ENCODE measurements at regions not wholly inside any gene's neighbourhood (a gene's known extent, or its start where the extent isn't known, plus 50 kb on each side); places are given as distances from the start of the nearest gene placed in this dataset.

DNA sequence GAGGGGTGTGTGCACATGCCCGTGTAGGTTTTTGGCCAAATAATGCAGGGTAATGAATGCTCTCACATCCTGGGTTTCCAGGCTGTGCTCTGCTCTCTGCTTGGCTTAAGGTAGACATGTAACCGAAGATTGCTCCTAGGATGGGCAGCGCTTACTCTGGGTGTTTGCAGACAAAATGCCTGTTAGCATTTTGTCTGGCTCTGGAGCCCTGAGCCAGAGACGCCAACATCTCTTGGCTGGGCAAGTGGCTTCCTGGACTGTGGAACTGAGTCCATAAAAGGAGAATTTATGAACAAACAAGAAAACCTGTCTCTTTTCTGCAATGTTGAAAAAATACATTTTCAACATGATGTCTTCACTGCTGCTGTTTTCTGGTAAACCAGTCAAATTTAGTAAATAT lies 96.0 kb upstream of the TSPAN2 start:
- TF ChIP-seq, protein P1, sequence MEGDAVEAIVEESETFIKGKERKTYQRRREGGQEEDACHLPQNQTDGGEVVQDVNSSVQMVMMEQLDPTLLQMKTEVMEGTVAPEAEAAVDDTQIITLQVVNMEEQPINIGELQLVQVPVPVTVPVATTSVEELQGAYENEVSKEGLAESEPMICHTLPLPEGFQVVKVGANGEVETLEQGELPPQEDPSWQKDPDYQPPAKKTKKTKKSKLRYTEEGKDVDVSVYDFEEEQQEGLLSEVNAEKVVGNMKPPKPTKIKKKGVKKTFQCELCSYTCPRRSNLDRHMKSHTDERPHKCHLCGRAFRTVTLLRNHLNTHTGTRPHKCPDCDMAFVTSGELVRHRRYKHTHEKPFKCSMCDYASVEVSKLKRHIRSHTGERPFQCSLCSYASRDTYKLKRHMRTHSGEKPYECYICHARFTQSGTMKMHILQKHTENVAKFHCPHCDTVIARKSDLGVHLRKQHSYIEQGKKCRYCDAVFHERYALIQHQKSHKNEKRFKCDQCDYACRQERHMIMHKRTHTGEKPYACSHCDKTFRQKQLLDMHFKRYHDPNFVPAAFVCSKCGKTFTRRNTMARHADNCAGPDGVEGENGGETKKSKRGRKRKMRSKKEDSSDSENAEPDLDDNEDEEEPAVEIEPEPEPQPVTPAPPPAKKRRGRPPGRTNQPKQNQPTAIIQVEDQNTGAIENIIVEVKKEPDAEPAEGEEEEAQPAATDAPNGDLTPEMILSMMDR (IDR thresholded peaks at IDR 0.05) = no peak
- no peak for TF ChIP-seq POLR2A (IDR thresholded peaks at IDR 0.05)

Measured in Peyer's patch (tissue), 4 donors.